Keratinocyte (primary cell): ENCODE measurements at regions not wholly inside any gene's neighbourhood (a gene's known extent, or its start where the extent isn't known, plus 50 kb on each side); places are given as distances from the start of the nearest gene placed in this dataset.
"Not testable (repeated sequence)": the region's sequence is repeated elsewhere in the genome, so short reads cannot be mapped to it uniquely, and the experiment has no call there.

ENCODE experiments used
- DNase-seq: peaks from one replicate; pipeline ENCODE4 v3.0.0-alpha.2; 2011; ENCODE audit warnings: low read depth, missing footprints, low spot score
- FAIRE-seq: peaks from 2 replicates; lab custom pipeline; 2011; peaks lifted over from hg19 to GRCh38; lab: Jason Lieb, UNC
- H2AFZ ChIP-seq: 2 replicates; pipeline ENCODE4 v1.6.0; 2012; ENCODE audit warnings: low read length, control low read depth, inconsistent platforms; ENCODE audit not compliant: control insufficient read depth
- H3K27ac ChIP-seq: 2 replicates; pipeline ENCODE4 v1.5.1; 2011; ENCODE audit warnings: low read length; ENCODE audit not compliant: control insufficient read depth, insufficient read depth
- H3K27me3 ChIP-seq: 3 replicates; pipeline ENCODE4 v1.6.0; 2011; ENCODE audit warnings: low read length; ENCODE audit not compliant: control insufficient read depth, insufficient read depth; ENCODE audit errors: extremely low read depth
- H3K36me3 ChIP-seq, 2 experiments: 2 replicates in 1 of 2; 3 replicates in 1 of 2; pipeline ENCODE4 v1.5.1; 2011; ENCODE audit warnings: low read length in 2 of 2, mild to moderate bottlenecking in 1 of 2; ENCODE audit not compliant: control insufficient read depth in 2 of 2, insufficient read depth in 2 of 2; ENCODE audit errors: extremely low read depth in 1 of 2
- H3K4me1 ChIP-seq: 3 replicates; pipeline ENCODE4 v1.5.1; 2011; ENCODE audit warnings: low read length; ENCODE audit not compliant: control insufficient read depth, insufficient read depth; ENCODE audit errors: extremely low read depth
- H3K4me2 ChIP-seq: 3 replicates; pipeline ENCODE4 v1.6.0; 2011; ENCODE audit warnings: low read depth, low read length; ENCODE audit not compliant: control insufficient read depth, insufficient read depth; ENCODE audit errors: extremely low read depth
- H3K4me3 ChIP-seq, 3 experiments: fragments of 200-600 bp in 1 of 3; sonication (generic) in 1 of 3; 2 replicates in 2 of 3; 3 replicates in 1 of 3; pipeline ENCODE4 v1.5.1; 2011 to 2016; ENCODE audit warnings: low read length in 3 of 3, mild to moderate bottlenecking in 3 of 3, control low read depth in 2 of 3, inconsistent platforms in 1 of 3, low read depth in 1 of 3, mixed read lengths in 1 of 3, mixed run types in 1 of 3, moderate library complexity in 1 of 3; ENCODE audit not compliant: control insufficient read depth in 2 of 3, insufficient read depth in 2 of 3; ENCODE audit errors: extremely low read depth in 1 of 3
- H3K79me2 ChIP-seq: 2 replicates; pipeline ENCODE4 v1.6.0; 2012; ENCODE audit warnings: low read length; ENCODE audit not compliant: control insufficient read depth, insufficient read depth
- H3K9ac ChIP-seq: 3 replicates; pipeline ENCODE4 v1.6.0; 2011; ENCODE audit warnings: low read length; ENCODE audit not compliant: control insufficient read depth, insufficient read depth; ENCODE audit errors: extremely low read depth
- H3K9me1 ChIP-seq: 3 replicates; pipeline ENCODE4 v1.6.0; 2011; ENCODE audit warnings: low read length; ENCODE audit not compliant: control insufficient read depth, insufficient read depth; ENCODE audit errors: extremely low read depth
- H3K9me3 ChIP-seq: 2 replicates; pipeline ENCODE4 v1.5.1; 2012; ENCODE audit warnings: low read depth, low read length; ENCODE audit not compliant: control insufficient read depth
- H4K20me1 ChIP-seq: 3 replicates; pipeline ENCODE4 v1.6.0; 2011; ENCODE audit warnings: low read length; ENCODE audit not compliant: control insufficient read depth, insufficient read depth; ENCODE audit errors: extremely low read depth
- EZH2 ChIP-seq: IDR thresholded peaks from one replicate; pipeline ENCODE4 v1.6.1; 2012; ENCODE audit warnings: inconsistent platforms, mild to moderate bottlenecking, low read length, moderate library complexity
- dilution Hi-C: fragments of 300-500 bp; cut with MboI; formaldehyde crosslinking; loops from one replicate; pipeline ENCODE4 v1.7.0; 2020; ENCODE audit warnings: low sequenced_read_pairs; ENCODE audit not compliant: extremely low pct_ligation_motif_present
- TF ChIP-seq, protein P1 (sequence below), 3 experiments: IDR thresholded peaks in 1 of 3; conservative IDR thresholded peaks in 1 of 3; optimal IDR thresholded peaks in 1 of 3; 2 replicates in 2 of 3; 3 replicates in 1 of 3; pipeline versions ENCODE3 to v1.5.1; 2011; ENCODE audit warnings: low read length in 3 of 3, mild to moderate bottlenecking in 3 of 3, moderate library complexity in 2 of 3, control low read depth in 1 of 3, inconsistent platforms in 1 of 3; ENCODE audit not compliant: insufficient read depth in 2 of 3; ENCODE audit errors: extremely low read depth in 1 of 3

DNA sequence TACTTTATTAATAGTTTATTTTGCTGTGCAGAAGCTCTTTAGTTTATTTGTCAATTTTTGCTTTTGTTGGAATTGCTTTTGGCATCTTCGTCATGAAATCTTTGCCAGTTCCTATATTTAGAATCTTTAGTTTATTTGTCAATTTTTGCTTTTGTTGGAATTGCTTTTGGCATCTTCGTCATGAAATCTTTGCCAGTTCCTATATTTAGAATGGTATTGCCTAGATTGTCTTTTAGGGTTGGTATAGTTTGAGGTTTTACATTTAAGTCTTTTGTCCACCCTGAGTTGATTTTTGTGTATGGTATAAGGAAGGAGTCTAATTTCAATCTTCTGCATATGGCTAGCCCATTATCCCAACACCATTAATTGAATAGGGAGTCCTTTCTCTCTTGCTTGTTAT is 93.9 kb upstream of the TCF21 start:
- H3K79me2 ChIP-seq, FAIRE-seq, H3K9ac ChIP-seq, DNase-seq, H3K4me3 ChIP-seq, H3K4me1 ChIP-seq, H4K20me1 ChIP-seq, dilution Hi-C loops, H3K27ac ChIP-seq, H3K9me3 ChIP-seq, H3K27me3 ChIP-seq, H3K9me1 ChIP-seq, H2AFZ ChIP-seq, H3K36me3 ChIP-seq, H3K4me2 ChIP-seq: not testable (repeated sequence)

DNA sequence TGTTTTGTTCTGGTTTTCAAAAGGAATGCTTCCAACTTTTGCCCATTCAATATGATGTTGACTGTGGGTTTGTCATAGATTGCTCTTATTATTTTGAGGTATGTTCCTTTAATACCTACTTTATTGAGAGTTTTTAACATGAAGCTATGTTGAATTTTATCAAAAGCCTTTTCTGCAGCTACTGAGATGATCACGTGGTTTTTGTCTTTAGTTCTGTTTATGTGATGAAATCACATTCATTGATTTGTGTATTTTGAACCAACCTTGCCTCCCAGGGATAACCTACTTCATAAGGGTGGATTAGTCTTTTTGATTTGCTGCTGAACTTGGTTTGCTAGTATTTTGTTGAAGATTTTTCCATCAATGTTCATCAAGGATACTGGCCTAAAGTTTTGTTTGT is 92.7 kb upstream of the TCF21 start:
- no peak overlapping the region for H3K9ac ChIP-seq

DNA sequence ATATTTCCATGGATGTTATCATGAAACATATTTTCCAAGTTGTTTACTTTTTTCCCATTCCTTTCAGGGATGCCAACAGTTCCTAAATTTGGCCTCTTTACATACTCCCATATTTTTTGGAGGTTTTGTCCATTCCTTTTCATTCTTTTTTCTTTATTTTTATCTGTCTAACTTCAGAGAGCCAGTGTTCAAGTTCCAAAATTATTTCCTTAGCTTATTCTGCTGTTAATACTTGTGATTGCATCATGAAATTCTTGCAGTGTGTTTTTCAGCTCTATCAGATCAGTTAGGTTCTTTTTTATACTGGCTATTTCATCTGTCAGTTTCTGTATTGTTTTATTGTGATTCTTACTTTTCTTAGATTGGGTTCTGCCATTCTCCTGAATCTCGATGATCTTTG is 89.9 kb upstream of the TCF21 start:
- Histone ChIP-seq H4K20me1 (no peaks in the 10 kb centered on the region), H3K4me2 (no peak overlapping the region), H3K9me1 (no peaks in the 10 kb centered on the region), H3K27me3 (peaks cover 5% of the 10 kb centered on the region), H2AFZ (no peak overlapping the region), H3K4me3 (no peak overlapping the region), H3K4me1 (no peaks in the 10 kb centered on the region), H3K27ac (no peak overlapping the region), H3K36me3 (no peaks in the 10 kb centered on the region), H3K79me2 (no peaks in the 10 kb centered on the region), H3K9ac (no peak overlapping the region), H3K9me3 (no peaks in the 10 kb centered on the region)
- DNase-seq = no peak
- TF ChIP-seq, protein P1, sequence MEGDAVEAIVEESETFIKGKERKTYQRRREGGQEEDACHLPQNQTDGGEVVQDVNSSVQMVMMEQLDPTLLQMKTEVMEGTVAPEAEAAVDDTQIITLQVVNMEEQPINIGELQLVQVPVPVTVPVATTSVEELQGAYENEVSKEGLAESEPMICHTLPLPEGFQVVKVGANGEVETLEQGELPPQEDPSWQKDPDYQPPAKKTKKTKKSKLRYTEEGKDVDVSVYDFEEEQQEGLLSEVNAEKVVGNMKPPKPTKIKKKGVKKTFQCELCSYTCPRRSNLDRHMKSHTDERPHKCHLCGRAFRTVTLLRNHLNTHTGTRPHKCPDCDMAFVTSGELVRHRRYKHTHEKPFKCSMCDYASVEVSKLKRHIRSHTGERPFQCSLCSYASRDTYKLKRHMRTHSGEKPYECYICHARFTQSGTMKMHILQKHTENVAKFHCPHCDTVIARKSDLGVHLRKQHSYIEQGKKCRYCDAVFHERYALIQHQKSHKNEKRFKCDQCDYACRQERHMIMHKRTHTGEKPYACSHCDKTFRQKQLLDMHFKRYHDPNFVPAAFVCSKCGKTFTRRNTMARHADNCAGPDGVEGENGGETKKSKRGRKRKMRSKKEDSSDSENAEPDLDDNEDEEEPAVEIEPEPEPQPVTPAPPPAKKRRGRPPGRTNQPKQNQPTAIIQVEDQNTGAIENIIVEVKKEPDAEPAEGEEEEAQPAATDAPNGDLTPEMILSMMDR (optimal IDR thresholded peaks at IDR 0.05 in 1 of 3, IDR thresholded peaks at IDR 0.05 in 1 of 3, conservative IDR thresholded peaks at IDR 0.05 in 1 of 3; ENCODE audit: extremely low read depth in 1 of 3, insufficient read depth in 2 of 3, low read length in 3 of 3) = no peak
- TF ChIP-seq EZH2 = no peak
- no peak for FAIRE-seq
- dilution Hi-C loops = no loop called here

More for the DNA sequence above, 92.7 kb upstream of the TCF21 start:
- FAIRE-seq (no peak), DNase-seq (no peak)
- Histone ChIP-seq H3K79me2 (no peaks in the 10 kb centered on the region), H3K4me1 (no peaks in the 10 kb centered on the region), H3K9me3 (no peaks in the 10 kb centered on the region), H2AFZ (no peak overlapping the region), H3K4me3 (no peak overlapping the region), H3K27me3 (peaks cover 5% of the 10 kb centered on the region), H3K27ac (no peak overlapping the region), H3K4me2 (no peak overlapping the region), H3K36me3 (no peaks in the 10 kb centered on the region), H3K9me1 (no peaks in the 10 kb centered on the region), H4K20me1 (no peaks in the 10 kb centered on the region)
- dilution Hi-C loops = no loop called here
- TF ChIP-seq EZH2 = no peak
- TF ChIP-seq, protein P1 (optimal IDR thresholded peaks at IDR 0.05 in 1 of 3, IDR thresholded peaks at IDR 0.05 in 1 of 3, conservative IDR thresholded peaks at IDR 0.05 in 1 of 3; ENCODE audit: extremely low read depth in 1 of 3, insufficient read depth in 2 of 3, low read length in 3 of 3) = no peak
